ENCODE measurements at regions not wholly inside any gene's neighbourhood (a gene's known extent, or its start where the extent isn't known, plus 50 kb on each side); places are given as distances from the start of the nearest gene placed in this dataset.
"Not testable (repeated sequence)": the region's sequence is repeated elsewhere in the genome, so short reads cannot be mapped to it uniquely, and the experiment has no call there.

- peaks cover 99% of the 10 kb centered on the region for H3K27me3 ChIP-seq (ENCODE audit: insufficient read depth, low read length)
- no peak overlapping the region for H3K4me3 ChIP-seq (ENCODE audit: low read length)
- H3K4me1 ChIP-seq (ENCODE audit: insufficient read depth, low read length), result no peaks in the 10 kb centered on the region
- H3K9ac ChIP-seq (ENCODE audit: low read depth, low read length), result no peak overlapping the region
- H3K27ac ChIP-seq (ENCODE audit: low read length), result no peak overlapping the region
- H3K36me3 ChIP-seq (ENCODE audit: insufficient read depth, low read depth, low read length), result no peaks in the 10 kb centered on the region
- no peaks in the 10 kb centered on the region for H3K9me3 ChIP-seq (ENCODE audit: insufficient read depth, low read depth, low read length)
Observed at GRCh38 chr22:22180738-22181285, 63.8 kb upstream of the VPREB1 start.

GRCh38 chr22:22179858-22180257 is 64.7 kb upstream of the VPREB1 start:
- H3K9me3 ChIP-seq (ENCODE audit: insufficient read depth, low read depth, low read length), result no peaks in the 10 kb centered on the region
- no peak overlapping the region for H3K27ac ChIP-seq (ENCODE audit: low read length)
- no peak overlapping the region for H3K4me3 ChIP-seq (ENCODE audit: low read length)
- no peaks in the 10 kb centered on the region for H3K36me3 ChIP-seq (ENCODE audit: insufficient read depth, low read depth, low read length)
- no peak overlapping the region for H3K9ac ChIP-seq (ENCODE audit: low read depth, low read length)
- no peaks in the 10 kb centered on the region for H3K4me1 ChIP-seq (ENCODE audit: insufficient read depth, low read length)
- H3K27me3 ChIP-seq (ENCODE audit: insufficient read depth, low read length), result peaks cover 99% of the 10 kb centered on the region

- H3K27ac ChIP-seq (ENCODE audit: low read length), result no peak overlapping the region
- H3K27me3 ChIP-seq (ENCODE audit: insufficient read depth, low read length), result peaks cover 91% of the 10 kb centered on the region
- H3K9ac ChIP-seq (ENCODE audit: low read depth, low read length), result no peak overlapping the region
- H3K4me1 ChIP-seq (ENCODE audit: insufficient read depth, low read length), result no peaks in the 10 kb centered on the region
- no peaks in the 10 kb centered on the region for H3K36me3 ChIP-seq (ENCODE audit: insufficient read depth, low read depth, low read length)
- H3K4me3 ChIP-seq (ENCODE audit: low read length), result no peak overlapping the region
- no peaks in the 10 kb centered on the region for H3K9me3 ChIP-seq (ENCODE audit: insufficient read depth, low read depth, low read length)
Observed at GRCh38 chr22:22178992-22179391, 65.6 kb upstream of the VPREB1 start.

- H3K9me3 ChIP-seq (ENCODE audit: insufficient read depth, low read depth, low read length), result no peaks in the 10 kb centered on the region
- no peak overlapping the region for H3K9ac ChIP-seq (ENCODE audit: low read depth, low read length)
- no peak overlapping the region for H3K27ac ChIP-seq (ENCODE audit: low read length)
- peaks cover 89% of the 10 kb centered on the region for H3K27me3 ChIP-seq (ENCODE audit: insufficient read depth, low read length)
- no peaks in the 10 kb centered on the region for H3K4me1 ChIP-seq (ENCODE audit: insufficient read depth, low read length)
- H3K4me3 ChIP-seq (ENCODE audit: low read length), result no peak overlapping the region
- no peaks in the 10 kb centered on the region for H3K36me3 ChIP-seq (ENCODE audit: insufficient read depth, low read depth, low read length)
Observed at GRCh38 chr22:22178355-22178965, 66.1 kb upstream of the VPREB1 start.

GRCh38 chr22:22176929-22177616 is 67.5 kb upstream of the VPREB1 start:
- no peaks in the 10 kb centered on the region for H3K9me3 ChIP-seq (ENCODE audit: insufficient read depth, low read depth, low read length)
- no peaks in the 10 kb centered on the region for H3K36me3 ChIP-seq (ENCODE audit: insufficient read depth, low read depth, low read length)
- H3K9ac ChIP-seq (ENCODE audit: low read depth, low read length), result no peak overlapping the region
- no peak overlapping the region for H3K4me3 ChIP-seq (ENCODE audit: low read length)
- no peak overlapping the region for H3K27ac ChIP-seq (ENCODE audit: low read length)
- peaks cover 84% of the 10 kb centered on the region for H3K27me3 ChIP-seq (ENCODE audit: insufficient read depth, low read length)
- H3K4me1 ChIP-seq (ENCODE audit: insufficient read depth, low read length), result no peaks in the 10 kb centered on the region

- H3K4me1 ChIP-seq (ENCODE audit: insufficient read depth, low read length); H3K27ac ChIP-seq (ENCODE audit: low read length); H3K36me3 ChIP-seq (ENCODE audit: insufficient read depth, low read depth, low read length); H3K4me3 ChIP-seq (ENCODE audit: low read length); H3K9ac ChIP-seq (ENCODE audit: low read depth, low read length); H3K9me3 ChIP-seq (ENCODE audit: insufficient read depth, low read depth, low read length): not testable (repeated sequence)
- H3K27me3 ChIP-seq (ENCODE audit: insufficient read depth, low read length), result peaks cover 84% of the 10 kb centered on the region
Observed at GRCh38 chr22:22172896-22173628, 71.5 kb upstream of the VPREB1 start.

GRCh38 chr22:22171357-22172218 is 73.0 kb upstream of the VPREB1 start:
- H3K36me3 ChIP-seq (ENCODE audit: insufficient read depth, low read depth, low read length), result no peaks in the 10 kb centered on the region
- no peaks in the 10 kb centered on the region for H3K4me1 ChIP-seq (ENCODE audit: insufficient read depth, low read length)
- peaks cover 85% of the 10 kb centered on the region for H3K27me3 ChIP-seq (ENCODE audit: insufficient read depth, low read length)
- no peak overlapping the region for H3K4me3 ChIP-seq (ENCODE audit: low read length)
- no peak overlapping the region for H3K9ac ChIP-seq (ENCODE audit: low read depth, low read length)
- H3K9me3 ChIP-seq (ENCODE audit: insufficient read depth, low read depth, low read length), result no peaks in the 10 kb centered on the region
- H3K27ac ChIP-seq (ENCODE audit: low read length), result no peak overlapping the region

GRCh38 chr22:22169923-22170322 is 74.7 kb upstream of the VPREB1 start:
- H3K36me3 ChIP-seq (ENCODE audit: insufficient read depth, low read depth, low read length), result no peaks in the 10 kb centered on the region
- no peaks in the 10 kb centered on the region for H3K4me1 ChIP-seq (ENCODE audit: insufficient read depth, low read length)
- H3K27ac ChIP-seq (ENCODE audit: low read length), result no peak overlapping the region
- no peaks in the 10 kb centered on the region for H3K9me3 ChIP-seq (ENCODE audit: insufficient read depth, low read depth, low read length)
- peaks cover 85% of the 10 kb centered on the region for H3K27me3 ChIP-seq (ENCODE audit: insufficient read depth, low read length)
- no peak overlapping the region for H3K4me3 ChIP-seq (ENCODE audit: low read length)
- no peak overlapping the region for H3K9ac ChIP-seq (ENCODE audit: low read depth, low read length)

GRCh38 chr22:22168941-22169867 is 75.4 kb upstream of the VPREB1 start:
- no peaks in the 10 kb centered on the region for H3K36me3 ChIP-seq (ENCODE audit: insufficient read depth, low read depth, low read length)
- no peak overlapping the region for H3K27ac ChIP-seq (ENCODE audit: low read length)

GRCh38 chr22:22168190-22168940 is 76.2 kb upstream of the VPREB1 start:
- peak overlapping the region; percentile 16; the same call in 1 of the 2 replicates for H3K4me3 ChIP-seq (ENCODE audit: low read length)
- no peaks in the 10 kb centered on the region for H3K9me3 ChIP-seq (ENCODE audit: insufficient read depth, low read depth, low read length)
- no peak overlapping the region for H3K27ac ChIP-seq (ENCODE audit: low read length)
- H3K27me3 ChIP-seq (ENCODE audit: insufficient read depth, low read length), result peaks cover 95% of the 10 kb centered on the region
- H3K36me3 ChIP-seq (ENCODE audit: insufficient read depth, low read depth, low read length), result no peaks in the 10 kb centered on the region
- H3K4me1 ChIP-seq (ENCODE audit: insufficient read depth, low read length), result no peaks in the 10 kb centered on the region
- H3K9ac ChIP-seq (ENCODE audit: low read depth, low read length), result no peak overlapping the region

More at GRCh38 chr22:22168941-22169867, 75.4 kb upstream of the VPREB1 start:
- Histone ChIP-seq H3K9ac (ENCODE audit: low read depth, low read length) (no peak overlapping the region), H3K4me3 (ENCODE audit: low read length) (no peak overlapping the region), H3K27me3 (ENCODE audit: insufficient read depth, low read length) (peaks cover 91% of the 10 kb centered on the region), H3K9me3 (ENCODE audit: insufficient read depth, low read depth, low read length) (no peaks in the 10 kb centered on the region), H3K4me1 (ENCODE audit: insufficient read depth, low read length) (no peaks in the 10 kb centered on the region)
